LNCAP (cell line): ENCODE measurements at regions not wholly inside any gene's neighbourhood (a gene's known extent, or its start where the extent isn't known, plus 50 kb on each side); places are given as distances from the start of the nearest gene placed in this dataset.
A peak's percentile ranks its signal among the peaks of the same experiment; 100 is the strongest.

Experiments
- TF ChIP-seq, protein P1 (sequence below): fragments of 450-650 bp; IDR thresholded peaks from 2 replicates; pipeline ENCODE4 v1.5.1; 2017; ENCODE audit warnings: mild to moderate bottlenecking

GRCh38 chr1:221203224-221204054 lies 324.2 kb downstream of the HLX start:
- TF ChIP-seq, protein P1, sequence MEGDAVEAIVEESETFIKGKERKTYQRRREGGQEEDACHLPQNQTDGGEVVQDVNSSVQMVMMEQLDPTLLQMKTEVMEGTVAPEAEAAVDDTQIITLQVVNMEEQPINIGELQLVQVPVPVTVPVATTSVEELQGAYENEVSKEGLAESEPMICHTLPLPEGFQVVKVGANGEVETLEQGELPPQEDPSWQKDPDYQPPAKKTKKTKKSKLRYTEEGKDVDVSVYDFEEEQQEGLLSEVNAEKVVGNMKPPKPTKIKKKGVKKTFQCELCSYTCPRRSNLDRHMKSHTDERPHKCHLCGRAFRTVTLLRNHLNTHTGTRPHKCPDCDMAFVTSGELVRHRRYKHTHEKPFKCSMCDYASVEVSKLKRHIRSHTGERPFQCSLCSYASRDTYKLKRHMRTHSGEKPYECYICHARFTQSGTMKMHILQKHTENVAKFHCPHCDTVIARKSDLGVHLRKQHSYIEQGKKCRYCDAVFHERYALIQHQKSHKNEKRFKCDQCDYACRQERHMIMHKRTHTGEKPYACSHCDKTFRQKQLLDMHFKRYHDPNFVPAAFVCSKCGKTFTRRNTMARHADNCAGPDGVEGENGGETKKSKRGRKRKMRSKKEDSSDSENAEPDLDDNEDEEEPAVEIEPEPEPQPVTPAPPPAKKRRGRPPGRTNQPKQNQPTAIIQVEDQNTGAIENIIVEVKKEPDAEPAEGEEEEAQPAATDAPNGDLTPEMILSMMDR: peak; percentile 95

GRCh38 chr1:221204055-221204833 lies 325.0 kb downstream of the HLX start:
- TF ChIP-seq, protein P1: no peak

GRCh38 chr1:221206076-221206475 lies 326.8 kb downstream of the HLX start:
- TF ChIP-seq, protein P1: no peak

DNA sequence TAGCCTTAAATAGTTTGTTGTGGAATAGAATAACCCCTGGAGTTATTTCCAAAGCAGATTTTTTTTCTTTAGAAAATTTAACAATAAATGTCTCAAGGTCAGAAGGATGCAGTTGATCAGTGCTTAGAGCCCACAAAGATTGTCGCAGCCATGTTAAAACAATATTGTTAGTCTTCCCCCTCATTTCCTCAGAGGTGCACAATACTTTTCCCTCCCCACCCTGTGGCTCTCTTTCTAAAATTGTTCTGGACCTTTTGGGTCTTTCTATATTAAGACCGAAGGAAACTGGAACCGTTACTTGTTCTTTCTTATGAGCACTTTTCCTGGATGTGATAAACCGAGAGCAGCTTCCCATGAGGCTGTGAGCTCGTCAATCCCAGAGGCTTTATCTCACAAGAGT lies 333.7 kb downstream of the HLX start:
- TF ChIP-seq, protein P1: no peak

GRCh38 chr1:221217029-221217428 lies 337.8 kb downstream of the HLX start:
- TF ChIP-seq, protein P1: no peak

DNA sequence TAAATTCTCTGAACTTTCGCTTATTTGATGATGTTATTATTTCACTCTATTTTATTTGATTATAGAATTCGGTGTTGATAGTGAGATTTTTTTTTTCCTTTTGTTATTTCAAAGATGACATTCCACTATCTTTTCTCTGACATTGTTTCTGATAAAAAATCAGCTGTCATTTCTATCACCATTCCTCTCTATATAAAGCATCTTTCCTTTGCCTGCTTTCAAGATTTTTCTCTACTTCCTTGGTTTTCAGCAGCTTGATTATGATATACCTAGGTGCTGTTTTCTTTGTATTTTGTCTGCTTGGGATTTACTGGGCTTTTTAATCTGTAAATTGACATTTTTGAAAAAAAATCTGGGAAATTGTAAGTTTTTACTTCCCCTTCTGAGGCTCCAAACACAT lies 344.0 kb downstream of the HLX start:
- TF ChIP-seq, protein P1: no peak

GRCh38 chr1:221227460-221227859 lies 348.2 kb downstream of the HLX start:
- TF ChIP-seq, protein P1: no peak
